GM19468 (cell line): ENCODE measurements at regions not wholly inside any gene's neighbourhood (a gene's known extent, or its start where the extent isn't known, plus 50 kb on each side); places are given as distances from the start of the nearest gene placed in this dataset.
"Not testable (repeated sequence)": the region's sequence is repeated elsewhere in the genome, so short reads cannot be mapped to it uniquely, and the experiment has no call there.

Experiments used
- ATAC-seq: cut with Tn5 transposase; IDR thresholded peaks from one replicate; pipeline ENCODE4 v1.9.1; 2021; ENCODE audit warnings: mild to moderate bottlenecking, moderate library complexity, moderate number of reproducible peaks; ENCODE audit not compliant: unreplicated experiment; ENCODE audit errors: extremely low read depth

- no peak for ATAC-seq
Measured at GRCh38 chr12:83470749-83471148, 784.0 kb downstream of the TMTC2 start.

- ATAC-seq, result no peak
Measured at GRCh38 chr12:83468988-83469908, 782.5 kb downstream of the TMTC2 start.

GRCh38 chr12:83465632-83466031 is 778.9 kb downstream of the TMTC2 start:
- no peak for ATAC-seq

GRCh38 chr12:83462419-83462818 is 775.7 kb downstream of the TMTC2 start:
- ATAC-seq, result no peak

GRCh38 chr12:83461336-83461935 is 774.7 kb downstream of the TMTC2 start:
- ATAC-seq, result no peak

- no peak for ATAC-seq
Measured at GRCh38 chr12:83451189-83451588, 764.5 kb downstream of the TMTC2 start.

GRCh38 chr12:83434600-83434999 is 747.9 kb downstream of the TMTC2 start:
- ATAC-seq, result no peak

- ATAC-seq, result no peak
Measured at GRCh38 chr12:83432176-83432719, 745.5 kb downstream of the TMTC2 start.

GRCh38 chr12:83427586-83428136 is 741.0 kb downstream of the TMTC2 start:
- not testable (repeated sequence) for ATAC-seq

- no peak for ATAC-seq
Measured at GRCh38 chr12:83414981-83415380, 728.3 kb downstream of the TMTC2 start.

GRCh38 chr12:83408851-83409250 is 722.1 kb downstream of the TMTC2 start:
- ATAC-seq, result no peak

- no peak for ATAC-seq
Measured at GRCh38 chr12:83408146-83408545, 721.4 kb downstream of the TMTC2 start.

GRCh38 chr12:83404521-83404920 is 717.8 kb downstream of the TMTC2 start:
- no peak for ATAC-seq

GRCh38 chr12:83390186-83390585 is 703.5 kb downstream of the TMTC2 start:
- no peak for ATAC-seq

- no peak for ATAC-seq
Measured at GRCh38 chr12:83389237-83389996, 702.7 kb downstream of the TMTC2 start.

GRCh38 chr12:83388551-83388950 is 701.8 kb downstream of the TMTC2 start:
- no peak for ATAC-seq

GRCh38 chr12:83386527-83387264 is 700.0 kb downstream of the TMTC2 start:
- ATAC-seq, result no peak

GRCh38 chr12:83378186-83378727 is 691.6 kb downstream of the TMTC2 start:
- ATAC-seq, result no peak

GRCh38 chr12:83365317-83365716 is 678.6 kb downstream of the TMTC2 start:
- ATAC-seq, result no peak
